Stomach (tissue), 8 donors: ENCODE measurements at regions not wholly inside any gene's neighbourhood (a gene's known extent, or its start where the extent isn't known, plus 50 kb on each side); places are given as distances from the start of the nearest gene placed in this dataset.

Source experiments
- DNase-seq, 2 donors: peaks; one replicate each; pipeline versions ENCODE4 v3.0.0 to v3.0.0-alpha.2; 2013 to 2019
- H3K27ac ChIP-seq, 5 donors: fragments of 200-600 bp in 4 of 5; sonication (generic) in 4 of 5; one replicate each; pipeline ENCODE4 v1.5.1; 2013 to 2019; ENCODE audit warnings: mild to moderate bottlenecking in 1 of 5, moderate library complexity in 1 of 5
- H3K27me3 ChIP-seq, 3 donors: fragments of 200-600 bp; sonication (generic); one replicate each; pipeline ENCODE4 v1.5.1; 2017 to 2019; ENCODE audit warnings: mixed run types in 1 of 3
- H3K36me3 ChIP-seq, 4 donors: fragments of 200-600 bp; sonication (generic); 1 replicate in 3 of 4; 2 replicates in 1 of 4; pipeline ENCODE4 v1.5.1; 2016 to 2019
- H3K4me1 ChIP-seq, 4 donors: fragments of 200-600 bp; sonication (generic); one replicate each; pipeline ENCODE4 v1.5.1; 2016 to 2019
- H3K4me3 ChIP-seq, 4 donors: fragments of 200-600 bp; sonication (generic) in 3 of 4; one replicate each; pipeline ENCODE4 v1.5.1; 2016 to 2019; ENCODE audit warnings: mild to moderate bottlenecking in 1 of 4
- H3K9me3 ChIP-seq, 4 donors: fragments of 200-600 bp; sonication (generic); one replicate each; pipeline ENCODE4 v1.5.1; 2016 to 2019
- CTCF ChIP-seq, 7 experiments: fragments of 450-650 bp in 4 of 7; fragments of 200-600 bp in 3 of 7; sonication (generic) in 3 of 7; IDR thresholded peaks; one replicate each; pipeline ENCODE4 v1.5.1; 2016 to 2019; ENCODE audit warnings: antibody characterized with exemption in 7 of 7, control low read depth in 2 of 7, mild to moderate bottlenecking in 1 of 7
- EP300 ChIP-seq: sonication (generic); formaldehyde crosslinking; IDR thresholded peaks from one replicate; pipeline ENCODE4 v1.6.1; 2017; ENCODE audit warnings: antibody characterized with exemption
- POLR2A ChIP-seq, 4 donors: fragments of 450-650 bp; IDR thresholded peaks; one replicate each; pipeline ENCODE4 v1.6.1; 2016; ENCODE audit warnings: antibody characterized with exemption in 4 of 4, control low read depth in 2 of 4, mild to moderate bottlenecking in 1 of 4, moderate library complexity in 1 of 4
- POLR2AphosphoS5 ChIP-seq, 3 donors: sonication (generic); formaldehyde crosslinking; IDR thresholded peaks; one replicate each; pipeline ENCODE4 v1.6.1; 2016; ENCODE audit warnings: antibody characterized with exemption in 3 of 3
- WGBS, 5 donors: extraction: QIAGEN DNeasy Blood & Tissue Kit in 3 of 5; methylation state at CpG; one replicate each; pipeline versions ENCODE4 v1.1.5 to v1.1.7; 2013 to 2018; 5-methylcytosine and 5-hydroxymethylcytosine counted together
- intact Hi-C: fragments of 100-400 bp; cut with DNase I; formaldehyde crosslinking; loops from one replicate; pipeline ENCODE4 v1.15.1; 2023; ENCODE audit warnings: low total_unique reads
- donor health status: healthy with polysubstance abuse.
- donor health status: Bipolar disorder and iron deficiency.
- donor health status: healthy.

- DNase-seq = no peak
- Histone ChIP-seq H3K4me3 (no peak overlapping the region), H3K4me1 (no peaks in the 10 kb centered on the region), H3K9me3 (peaks cover 0 to 22% (median 15%) of the 10 kb centered on the region in 4 donors), H3K27me3 (peaks cover 0 to 7% (median 0%) of the 10 kb centered on the region in 3 donors), H3K27ac (no peak overlapping the region), H3K36me3 (no peaks in the 10 kb centered on the region)
- WGBS, 5 donors = 89 to 92% (median 90%) methylated on average over 5 of the region's 5 CpGs
- intact Hi-C loops = no loop called here
- TF ChIP-seq CTCF (IDR thresholded peaks at IDR 0.05) (no peak), POLR2A (IDR thresholded peaks at IDR 0.05) (no peak)
These were observed 166.6 kb downstream of the TLE3 start for GRCh38 chr15:69931156-69931555.

- H3K36me3 ChIP-seq = no peaks in the 10 kb centered on the region
- TF ChIP-seq POLR2AphosphoS5 (IDR thresholded peaks at IDR 0.05) = no peak
- TF ChIP-seq POLR2A (IDR thresholded peaks at IDR 0.05) = no peak
- no peak for TF ChIP-seq EP300
- no peak for TF ChIP-seq CTCF (IDR thresholded peaks at IDR 0.05)
- WGBS, 5 donors = 73 to 89% (median 86%) methylated on average over 1 to 4 of the region's 4 CpGs
- no peaks in the 10 kb centered on the region for H3K4me1 ChIP-seq
- DNase-seq = no peak
- intact Hi-C loops = no loop called here
- peaks cover 0 to 15% (median 13%) of the 10 kb centered on the region in 4 donors for H3K9me3 ChIP-seq
- peaks cover 0 to 7% (median 0%) of the 10 kb centered on the region in 3 donors for H3K27me3 ChIP-seq
- H3K27ac ChIP-seq = no peak overlapping the region
- H3K4me3 ChIP-seq = no peak overlapping the region
These were observed 163.1 kb downstream of the TLE3 start for GRCh38 chr15:69934607-69935006.

GRCh38 chr15:69939513-69940440 lies 157.9 kb downstream of the TLE3 start:
- no peak for TF ChIP-seq POLR2AphosphoS5 (IDR thresholded peaks at IDR 0.05)
- no peak for TF ChIP-seq CTCF (IDR thresholded peaks at IDR 0.05)
- TF ChIP-seq POLR2A (IDR thresholded peaks at IDR 0.05) = no peak
- TF ChIP-seq EP300 = no peak
- Histone ChIP-seq H3K36me3 (no peaks in the 10 kb centered on the region), H3K9me3 (peaks cover 0 to 12% (median 10%) of the 10 kb centered on the region in 4 donors), H3K27ac (no peak overlapping the region), H3K27me3 (peaks cover 0 to 9% (median 0%) of the 10 kb centered on the region in 3 donors), H3K4me1 (peaks cover 0 to 3% (median 0%) of the 10 kb centered on the region in 4 donors), H3K4me3 (no peak overlapping the region)
- intact Hi-C loops = no loop called here
- WGBS, 5 donors = 39 to 55% (median 49%) methylated on average over 7 of the region's 7 CpGs
- no peak for DNase-seq

- DNase-seq = no peak
These were observed 157.0 kb downstream of the TLE3 start for GRCh38 chr15:69940441-69941300.

More at GRCh38 chr15:69940441-69941300, 157.0 kb downstream of the TLE3 start:
- Histone ChIP-seq H3K27me3 (peaks cover 0 to 9% (median 0%) of the 10 kb centered on the region in 3 donors), H3K4me3 (no peak overlapping the region), H3K27ac (no peak overlapping the region), H3K9me3 (peaks cover 0 to 5% (median 2%) of the 10 kb centered on the region in 4 donors), H3K36me3 (no peaks in the 10 kb centered on the region), H3K4me1 (peaks cover 0 to 3% (median 0%) of the 10 kb centered on the region in 4 donors)
- intact Hi-C loops = no loop called here
- TF ChIP-seq CTCF (IDR thresholded peaks at IDR 0.05) (no peak), EP300 (no peak), POLR2AphosphoS5 (IDR thresholded peaks at IDR 0.05) (no peak), POLR2A (IDR thresholded peaks at IDR 0.05) (no peak)
- 92 to 95% (median 93%) methylated on average over 23 to 24 of the region's 24 CpGs for WGBS, 5 donors
